SHP77 (cell line): ENCODE measurements at regions not wholly inside any gene's neighbourhood (a gene's known extent, or its start where the extent isn't known, plus 50 kb on each side); places are given as distances from the start of the nearest gene placed in this dataset.
A peak's percentile ranks its signal among the peaks of the same experiment; 100 is the strongest.

Experiments
- DNase-seq, 2 experiments: peaks; one replicate each; lab custom pipeline; 2025; lab: John Stamatoyannopoulos, UW

DNA sequence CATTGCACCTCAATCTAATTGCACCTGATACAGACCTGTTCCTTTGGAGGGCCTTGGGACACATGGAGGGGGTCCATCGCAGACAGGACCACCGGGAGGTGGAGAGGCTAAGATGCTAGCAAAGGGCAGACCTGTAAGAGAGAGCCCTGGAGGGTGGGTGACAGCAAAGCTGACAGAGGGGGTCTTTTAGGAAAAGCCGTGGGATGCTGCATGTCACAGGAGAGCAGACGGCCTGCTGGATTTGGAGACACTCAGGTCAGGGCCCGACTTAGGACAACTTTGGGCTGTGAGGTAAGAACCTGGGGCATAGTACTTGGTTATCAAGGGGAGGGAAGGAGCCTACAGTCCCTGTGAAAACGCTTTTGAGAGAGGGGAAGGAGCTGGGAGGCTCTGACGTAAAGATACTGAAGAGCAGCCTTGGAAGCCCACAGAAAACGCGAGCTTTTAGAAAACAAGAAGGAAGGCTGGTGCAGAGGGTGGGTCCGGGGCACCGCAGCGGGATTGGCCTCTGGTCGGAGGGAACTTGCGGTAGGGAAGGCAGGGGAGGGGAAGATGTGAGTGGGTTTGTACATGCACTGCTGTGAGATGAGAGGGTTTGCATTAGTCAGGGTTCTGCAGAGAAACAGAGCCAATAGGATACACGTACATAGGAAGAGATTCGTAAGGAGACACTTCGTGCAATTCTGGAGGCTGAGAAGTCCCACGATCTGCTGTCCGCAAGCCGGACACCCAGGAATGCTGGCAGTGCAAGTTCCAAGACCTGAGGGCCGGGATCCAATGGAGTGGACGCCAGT lies 868.5 kb downstream of the TBC1D22A start:
- DNase-seq: peak in 1 of 2 experiments; percentile 53

DNA sequence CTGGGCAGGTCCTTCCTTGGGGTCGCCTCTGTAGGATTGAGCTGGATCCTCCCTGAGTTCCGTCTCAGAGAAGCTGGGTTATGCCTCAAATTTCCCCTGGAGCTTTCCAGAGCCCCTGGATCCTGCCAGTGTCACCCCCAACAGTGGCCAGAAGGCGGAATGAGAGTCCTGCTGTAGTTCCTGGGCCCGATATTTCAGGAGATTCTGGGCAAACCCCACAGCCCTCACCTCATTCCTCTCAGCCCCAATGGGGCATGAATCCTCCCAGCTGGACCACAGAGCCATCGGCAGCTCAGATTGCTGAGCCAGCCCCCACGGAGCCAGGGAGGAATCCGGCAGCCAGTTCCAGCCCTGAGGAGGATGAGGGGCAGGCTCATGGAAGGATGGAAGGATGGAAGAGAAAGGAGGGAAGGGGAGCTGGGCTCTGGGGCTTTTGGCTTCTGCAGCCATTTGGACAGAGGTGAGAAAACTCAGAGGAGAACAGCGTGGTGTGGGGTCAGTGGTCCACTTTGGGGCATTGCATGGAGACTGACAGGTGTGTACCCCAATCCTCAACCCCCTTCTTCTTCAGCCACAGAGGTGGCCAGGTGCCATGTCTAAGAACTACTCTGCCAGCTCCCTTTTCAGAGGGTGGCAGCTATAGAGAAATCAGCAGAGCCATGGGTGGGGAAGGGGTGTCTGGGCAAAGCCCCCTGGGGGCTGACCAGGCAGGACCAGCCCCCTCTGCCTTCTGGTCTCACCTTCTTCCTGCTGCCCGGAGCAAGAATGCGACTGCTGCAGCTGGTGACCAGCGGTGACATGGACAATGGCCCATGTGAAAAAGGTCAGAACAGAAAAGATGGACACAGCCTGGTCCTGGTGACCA lies 867.6 kb downstream of the TBC1D22A start:
- DNase-seq: no peak

DNA sequence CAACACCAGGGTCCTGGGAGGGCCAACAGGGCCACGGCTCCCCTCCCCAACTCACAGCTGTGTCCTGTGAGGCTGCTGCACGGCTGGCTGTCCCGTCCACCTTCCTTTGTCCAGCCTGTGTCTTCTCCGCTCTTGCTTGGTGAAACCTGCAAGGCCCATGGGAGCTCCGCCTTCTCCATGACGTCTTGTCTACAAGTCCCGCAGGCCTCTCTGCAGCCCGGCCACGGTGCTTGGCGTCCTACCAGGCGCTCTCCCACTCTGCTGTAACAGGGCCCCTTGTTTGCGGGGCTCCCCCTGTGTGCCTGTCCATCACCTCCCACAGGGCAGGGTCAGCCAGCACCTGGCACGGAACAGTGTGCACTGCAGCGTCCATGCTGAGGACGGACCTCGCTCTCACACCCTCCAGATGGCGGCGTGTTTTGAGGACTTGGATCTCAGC lies 866.8 kb downstream of the TBC1D22A start:
- no peak for DNase-seq

DNA sequence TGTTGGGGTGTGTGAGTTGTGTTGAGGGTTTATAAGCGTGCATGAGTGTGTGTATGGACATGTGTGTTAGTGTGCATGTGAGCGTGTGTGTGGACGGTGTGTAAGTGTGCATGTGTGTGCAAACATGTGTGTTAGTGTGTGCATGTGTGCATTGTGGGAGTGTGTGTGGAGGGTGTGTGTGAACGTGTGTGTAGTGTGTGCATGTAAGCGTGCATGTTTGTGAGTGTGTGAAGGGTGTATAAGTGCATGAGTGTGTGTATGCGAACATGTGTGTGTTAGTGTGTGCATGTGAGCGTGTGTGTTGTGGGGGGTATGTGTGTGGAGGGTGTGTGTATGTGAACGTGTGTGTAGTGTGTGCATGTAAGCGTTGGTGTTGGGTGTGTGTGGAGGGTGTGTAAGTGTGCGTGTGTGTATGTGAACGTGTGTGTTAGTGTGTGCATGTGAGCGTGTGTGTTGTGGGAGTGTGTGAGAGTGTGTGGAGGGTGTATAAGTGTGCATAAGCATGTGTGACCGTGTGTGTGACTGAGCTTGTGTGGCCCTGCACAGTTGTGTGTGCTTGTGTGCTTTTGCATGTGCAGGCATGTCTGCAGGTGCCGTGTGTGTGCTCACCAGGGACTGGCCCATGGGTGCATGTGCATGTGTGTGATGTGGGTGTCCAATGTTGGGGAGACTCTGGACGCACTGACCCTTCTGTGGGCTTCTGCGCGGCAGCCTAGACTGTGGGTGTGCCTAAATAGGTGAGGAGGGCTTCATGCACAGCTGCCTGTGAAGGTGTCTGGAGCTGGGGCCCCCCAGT lies 866.2 kb downstream of the TBC1D22A start:
- DNase-seq: no peak

DNA sequence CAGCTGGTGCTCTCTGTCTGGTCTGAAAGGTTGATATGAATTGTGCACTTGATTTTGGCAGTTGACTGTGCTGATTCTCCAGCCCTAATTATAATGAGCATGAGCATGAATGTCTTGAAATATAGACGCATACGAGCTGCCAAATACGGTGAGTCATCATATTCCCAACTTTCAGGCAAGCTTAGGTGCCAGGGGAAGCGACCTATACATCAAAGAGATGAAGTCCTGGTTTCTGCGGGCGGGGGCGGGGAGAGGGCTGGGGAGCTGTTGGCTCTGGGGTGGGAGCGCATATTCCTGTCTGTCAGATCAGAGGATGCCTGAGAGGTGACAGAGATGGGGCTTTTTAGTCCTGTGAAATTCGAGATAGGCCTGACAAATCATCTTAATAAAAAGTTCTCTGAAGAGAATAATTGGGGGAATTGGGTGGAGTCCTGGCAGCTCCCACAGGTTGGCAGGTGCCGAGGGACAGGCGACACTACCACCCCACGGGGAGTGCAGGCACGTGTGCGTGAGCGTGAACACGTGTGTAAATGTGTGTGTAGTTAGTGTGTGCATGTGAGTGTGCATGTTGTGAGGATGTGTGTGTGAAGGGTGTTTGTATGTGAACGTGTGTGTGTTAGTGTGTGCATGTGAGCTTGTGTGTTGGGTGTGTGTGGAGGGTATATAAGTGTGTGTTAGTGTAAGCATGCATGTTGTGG lies 865.3 kb downstream of the TBC1D22A start:
- DNase-seq: no peak

DNA sequence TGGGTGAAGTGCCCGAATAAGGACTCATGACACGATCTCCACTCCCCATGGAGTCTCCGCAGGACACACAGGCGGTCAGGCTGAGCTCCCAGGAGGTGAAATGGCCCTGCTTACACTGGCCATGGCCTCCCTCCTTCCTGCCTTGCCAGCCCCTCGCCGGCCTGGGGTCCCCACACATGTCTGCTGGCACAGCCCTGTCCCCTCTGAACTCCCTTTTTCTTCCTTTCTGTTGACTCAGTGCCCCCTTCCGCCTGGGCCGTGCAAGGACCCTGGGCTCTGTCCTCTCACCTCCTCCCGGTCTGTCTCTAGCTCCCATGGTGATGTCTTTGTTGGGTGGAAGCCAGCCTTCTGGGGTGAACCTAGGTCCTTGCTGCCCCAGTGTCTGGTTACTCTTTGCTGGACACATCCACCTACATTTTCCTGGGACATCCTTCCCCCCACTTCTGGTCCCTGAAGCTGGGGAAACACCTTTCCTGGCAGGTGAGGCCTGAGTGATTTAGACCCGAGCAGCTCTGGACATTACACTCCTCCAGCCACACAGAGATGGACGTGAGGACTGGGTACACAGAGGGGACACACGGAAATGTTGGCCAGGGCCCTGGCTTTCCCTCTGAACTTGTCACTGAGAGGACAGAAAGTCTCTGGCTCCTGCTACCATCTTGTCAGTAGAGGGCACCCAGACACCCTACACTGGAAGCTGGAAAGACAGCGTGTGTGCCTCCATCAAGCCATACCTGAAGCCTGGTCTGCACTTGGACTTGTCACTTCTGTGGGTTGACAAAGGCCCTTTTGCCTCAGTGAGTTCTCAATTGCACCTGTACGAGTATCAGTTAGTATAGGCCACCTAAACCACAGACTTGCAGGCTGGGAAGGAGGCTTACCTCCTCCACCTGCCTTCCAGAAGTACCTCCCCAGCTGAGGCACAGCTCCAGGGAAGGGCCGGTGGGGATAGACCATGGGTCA lies 864.3 kb downstream of the TBC1D22A start:
- DNase-seq: peak; percentile 36 to 40

DNA sequence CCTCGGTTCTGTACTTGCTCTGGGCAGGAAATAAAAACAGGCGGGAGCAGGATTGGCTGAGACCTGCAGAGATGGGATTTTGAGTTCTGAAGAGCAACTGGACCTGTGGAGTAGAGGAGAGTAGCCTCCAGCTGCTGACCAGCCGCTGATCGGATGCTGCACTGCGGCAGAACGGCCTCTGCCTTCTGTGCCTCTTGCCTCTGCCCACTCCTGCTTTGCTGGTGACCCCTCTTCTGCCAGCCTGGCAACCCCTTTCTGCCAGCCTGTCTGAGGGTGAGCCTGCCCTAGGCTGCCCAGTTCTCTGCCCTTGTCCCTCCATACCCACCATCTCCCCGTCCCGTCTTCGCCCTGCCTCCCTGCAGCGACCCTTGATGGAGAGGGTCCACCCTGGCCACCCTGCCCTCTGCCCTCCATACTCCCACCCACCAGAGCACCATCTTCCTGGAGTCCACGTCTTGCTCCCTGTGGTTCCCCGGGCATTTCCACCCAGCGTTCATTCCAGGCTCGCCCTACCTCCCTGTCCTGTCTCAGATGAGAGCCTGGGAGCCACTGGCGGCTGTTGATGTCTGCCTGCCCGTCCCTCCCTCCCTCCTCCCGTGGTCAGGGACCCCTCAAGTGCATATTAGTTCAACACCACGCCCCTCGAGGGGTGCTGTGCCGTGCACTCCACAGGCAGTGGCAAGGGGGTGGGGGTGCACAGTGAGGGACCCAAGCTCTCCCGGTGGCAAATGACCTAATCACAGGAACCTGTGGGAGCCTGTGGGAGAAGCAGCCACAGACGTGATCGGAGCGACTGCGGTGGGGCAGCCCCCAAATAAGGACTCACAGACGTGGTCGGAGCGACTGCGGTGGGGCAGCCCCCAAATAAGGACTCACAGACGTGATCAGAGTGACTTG lies 863.3 kb downstream of the TBC1D22A start:
- DNase-seq: no peak

DNA sequence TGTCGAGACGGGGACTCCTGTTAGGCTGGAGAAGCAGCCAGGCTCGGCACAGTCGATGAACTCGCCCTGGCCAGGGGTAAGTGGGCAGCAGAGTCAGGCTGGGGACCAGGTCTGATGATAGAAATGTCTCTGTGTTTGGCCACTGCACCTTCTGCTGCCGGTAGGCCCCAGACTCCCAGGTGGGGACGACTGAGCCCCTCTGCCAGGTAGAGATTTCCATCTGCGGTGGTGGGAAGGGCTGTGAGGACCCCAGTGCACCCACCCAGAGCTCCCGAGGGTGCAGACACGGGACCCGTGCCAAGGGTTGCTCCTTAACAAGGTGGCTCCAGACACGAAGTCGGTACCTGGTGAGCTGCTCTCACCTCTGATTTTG lies 862.5 kb downstream of the TBC1D22A start:
- DNase-seq: no peak

DNA sequence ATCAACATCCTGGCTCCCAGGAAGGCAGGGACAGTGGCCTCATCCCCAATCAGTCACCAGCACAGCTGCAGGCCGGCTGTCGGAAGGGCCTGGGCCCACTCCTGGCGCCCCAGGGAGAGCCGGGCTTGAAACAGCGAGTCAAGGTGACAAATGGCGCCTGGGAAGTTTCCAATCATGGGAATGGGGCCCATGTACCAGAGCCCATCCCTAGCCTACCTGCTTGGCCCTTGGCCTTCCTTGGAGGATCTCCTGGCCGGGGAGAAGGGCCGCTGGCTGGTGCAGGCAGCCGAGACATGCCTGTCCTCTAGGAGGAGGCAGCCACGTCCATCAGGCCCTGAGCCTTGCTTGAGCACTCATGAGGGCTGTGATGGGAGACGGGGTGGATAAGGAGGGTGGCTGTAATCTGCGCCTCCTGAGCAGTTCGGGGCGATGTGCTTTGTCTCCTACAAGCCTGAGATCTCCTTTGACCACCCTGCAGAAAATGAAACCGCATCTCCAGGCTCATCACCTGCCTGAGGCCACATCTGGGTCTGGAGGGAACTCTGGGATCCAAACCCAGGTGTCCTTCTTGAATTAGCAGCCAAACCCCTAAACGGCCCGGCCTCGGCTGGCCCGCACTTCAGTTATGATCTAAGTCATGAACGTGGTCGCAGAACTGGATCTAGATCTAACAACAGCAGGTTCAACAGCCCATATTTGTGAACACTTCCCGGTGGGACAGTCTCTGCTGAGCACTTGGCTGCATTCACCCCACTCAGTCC lies 862.0 kb downstream of the TBC1D22A start:
- no peak for DNase-seq

DNA sequence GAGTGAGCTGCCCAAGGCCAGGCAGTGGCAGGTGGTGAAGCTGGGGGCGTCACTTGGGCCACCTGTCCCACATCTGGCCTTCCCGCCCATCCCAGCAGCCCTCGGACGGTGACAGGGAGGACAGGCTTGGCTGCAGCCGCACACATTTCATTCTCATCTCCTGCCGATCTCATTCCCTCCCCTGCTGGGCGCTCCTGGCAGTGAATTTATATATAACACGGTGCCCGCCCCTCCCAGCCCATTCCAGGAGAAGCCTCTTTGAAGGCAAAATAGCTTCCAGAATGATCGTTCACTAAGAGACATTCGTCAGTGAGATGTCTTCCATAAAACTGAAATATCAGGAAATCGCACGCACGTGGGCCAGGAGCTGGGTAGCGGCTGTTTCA lies 861.3 kb downstream of the TBC1D22A start:
- no peak for DNase-seq

DNA sequence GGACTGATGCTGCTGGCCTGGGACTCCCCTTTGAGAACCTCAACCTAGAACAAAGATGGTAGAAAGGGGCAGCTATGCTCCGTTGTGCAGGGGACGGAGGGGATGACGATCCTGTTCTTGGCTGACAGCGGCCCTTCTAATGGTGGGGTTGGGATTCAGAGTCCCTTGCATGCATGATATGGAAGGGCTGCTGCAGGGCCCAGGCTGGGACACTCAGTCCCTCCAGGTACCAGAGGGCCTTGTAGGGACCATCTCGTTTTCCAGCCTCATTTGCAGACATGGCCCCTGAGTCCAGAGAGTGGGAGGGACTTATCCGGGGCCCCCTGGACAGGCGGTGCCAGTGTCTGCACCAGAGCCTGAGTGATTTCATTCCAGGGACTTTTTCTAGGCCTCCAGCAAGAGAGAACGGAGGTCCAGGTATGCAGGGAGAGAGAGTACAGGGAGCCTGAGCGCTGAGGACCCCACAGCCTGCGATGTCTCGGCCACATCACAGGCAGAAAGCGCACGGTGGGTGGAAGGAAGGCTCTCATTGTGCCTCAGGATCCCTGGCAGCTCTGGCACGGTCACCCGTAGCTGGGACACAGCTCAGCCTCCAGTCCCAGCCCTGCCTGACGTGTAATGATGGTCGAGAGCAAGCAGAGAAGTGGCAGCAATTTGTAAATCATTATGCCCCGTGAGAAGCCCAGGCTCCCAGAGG lies 860.8 kb downstream of the TBC1D22A start:
- no peak for DNase-seq

DNA sequence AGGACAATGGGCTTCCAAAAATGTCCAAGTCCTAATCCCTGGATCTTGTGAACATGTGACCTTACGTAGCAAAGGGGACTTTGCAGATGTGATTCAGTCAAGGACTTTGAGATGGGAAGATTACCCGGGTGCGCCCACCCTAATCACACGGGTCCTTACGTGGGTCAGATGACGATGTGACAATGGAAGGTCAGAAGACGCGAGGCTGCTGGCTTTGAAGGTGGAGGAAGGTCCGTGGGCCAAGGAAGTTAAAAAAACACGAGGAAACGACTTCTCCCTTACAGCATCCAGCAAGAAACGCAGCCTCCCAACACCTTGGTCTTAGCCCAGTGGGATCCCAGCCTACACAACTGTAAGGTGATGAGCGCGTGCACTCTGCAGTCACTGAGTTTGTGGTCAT lies 860.1 kb downstream of the TBC1D22A start:
- no peak for DNase-seq

DNA sequence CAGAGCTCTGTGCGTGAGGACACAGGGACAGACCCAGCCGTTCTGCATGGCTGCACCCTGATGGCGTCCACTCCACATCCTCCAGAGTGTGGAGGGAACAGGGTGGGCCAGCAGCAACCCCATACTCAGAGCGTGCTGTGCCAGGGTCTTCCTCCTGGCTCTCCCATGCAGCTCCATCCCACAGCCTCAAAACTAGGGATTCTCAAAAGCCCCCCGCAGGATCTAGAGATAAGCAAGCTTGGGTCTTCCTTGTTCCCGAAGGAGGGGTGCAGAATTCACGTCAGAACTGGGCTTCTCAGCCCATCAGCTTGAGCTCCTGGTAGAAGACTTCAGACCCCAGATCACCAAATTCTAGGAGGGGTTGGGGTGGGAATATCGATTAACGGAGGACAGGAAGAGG lies 858.8 kb downstream of the TBC1D22A start:
- DNase-seq: peak in 1 of 2 experiments; percentile 39

DNA sequence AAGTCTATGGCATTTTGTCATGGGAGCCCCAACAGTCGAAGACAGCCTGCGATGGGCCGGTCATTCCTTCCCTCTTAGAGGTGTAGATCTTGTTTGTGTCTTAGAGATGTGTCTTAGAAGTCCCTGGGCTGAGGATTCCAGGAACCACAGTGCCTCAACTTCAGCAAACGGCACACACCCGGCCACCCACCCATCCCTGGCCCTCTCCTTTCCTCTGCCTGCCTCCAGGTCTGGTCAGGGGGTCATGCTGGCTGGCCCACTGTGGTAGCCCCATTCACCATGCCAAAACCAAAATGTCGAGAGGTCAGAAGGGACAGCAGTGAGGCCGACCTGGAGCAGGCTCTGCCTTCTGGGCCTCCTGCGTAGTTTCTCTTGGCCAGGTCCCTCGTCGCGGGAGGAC lies 857.9 kb downstream of the TBC1D22A start:
- no peak for DNase-seq

DNA sequence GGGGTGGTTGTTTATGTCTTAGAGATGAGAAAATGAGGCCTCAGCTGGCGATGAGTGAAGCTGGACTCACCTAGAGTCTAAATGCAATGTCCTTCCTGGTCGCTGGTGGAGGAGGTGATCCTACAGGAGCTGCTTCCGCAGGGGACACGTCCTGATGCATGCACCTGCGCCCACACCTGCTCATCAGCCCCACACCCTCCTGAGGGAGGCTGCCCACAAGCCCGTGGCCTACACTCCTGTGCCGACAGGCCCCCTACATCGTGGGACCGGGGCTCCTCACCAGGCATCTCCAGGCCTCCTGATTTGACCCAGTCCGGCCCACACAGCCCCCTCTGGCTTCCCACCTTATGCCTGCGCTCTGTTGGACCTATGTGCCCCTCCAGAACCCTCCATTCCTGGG lies 857.2 kb downstream of the TBC1D22A start:
- DNase-seq: no peak

DNA sequence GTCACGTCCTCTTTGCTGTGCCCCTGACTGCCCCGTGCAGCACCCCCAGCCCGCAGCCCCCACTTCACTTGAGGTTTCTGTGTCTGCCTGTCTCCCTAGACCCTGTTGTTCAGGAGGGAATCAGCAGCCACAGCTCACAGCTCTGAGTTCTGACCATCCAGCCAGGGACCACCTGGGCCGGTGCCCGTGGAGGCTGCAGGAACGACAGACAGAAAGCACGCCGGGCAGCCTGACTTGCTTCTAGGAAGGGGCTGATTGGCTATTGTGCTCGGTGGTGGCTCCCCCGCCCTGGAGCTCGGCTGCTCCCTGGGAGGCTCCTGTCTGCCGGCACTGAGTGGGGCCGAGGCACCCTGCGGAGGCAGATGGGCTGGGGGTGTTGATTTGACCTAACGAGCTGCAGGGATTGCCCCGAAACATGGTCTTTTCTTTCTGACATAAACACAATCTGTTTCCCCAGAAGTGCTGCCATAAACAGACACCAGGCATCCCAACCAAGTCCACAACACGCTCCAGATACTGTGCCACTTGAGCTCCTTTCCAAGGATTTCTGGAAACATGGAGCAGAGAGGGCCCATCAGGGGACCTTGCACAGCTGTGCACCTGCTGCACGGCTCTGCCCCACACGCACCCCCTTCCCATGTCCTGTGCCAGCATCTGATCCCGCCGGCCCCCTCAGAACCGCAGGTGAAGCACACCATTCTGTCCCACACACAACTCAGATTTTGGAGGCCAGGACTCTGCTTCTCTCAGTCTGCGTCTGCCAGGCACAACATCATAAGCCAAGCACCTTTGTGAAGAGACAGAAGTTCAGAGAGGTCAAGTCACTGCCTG lies 855.9 kb downstream of the TBC1D22A start:
- no peak for DNase-seq

DNA sequence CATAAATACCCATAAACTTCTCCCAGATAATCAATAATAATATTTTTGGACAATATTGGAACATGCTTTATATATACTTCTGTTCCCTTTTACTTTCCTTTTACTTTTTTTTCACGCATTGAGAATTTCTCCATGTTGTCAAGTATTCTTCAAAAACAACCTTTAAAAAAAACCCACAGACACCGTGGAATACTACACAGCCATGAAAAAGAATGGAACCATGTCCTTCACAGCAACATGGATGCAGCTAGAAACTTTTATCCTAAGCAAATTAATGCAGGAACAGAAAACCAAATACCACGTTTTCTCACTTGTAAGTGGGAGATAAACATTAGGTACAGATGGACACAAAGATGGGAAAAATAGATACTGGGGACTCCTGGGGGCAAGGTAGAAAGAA lies 854.7 kb downstream of the TBC1D22A start:
- DNase-seq: no peak
